SU-DHL-6 (cell line): ENCODE measurements at regions not wholly inside any gene's neighbourhood (a gene's known extent, or its start where the extent isn't known, plus 50 kb on each side); places are given as distances from the start of the nearest gene placed in this dataset.

Experiments
- H2AFZ ChIP-seq: fragments of 200-600 bp; sonication (generic); 2 replicates; pipeline ENCODE4 v1.6.1; 2014; ENCODE audit warnings: low read depth, mild to moderate bottlenecking, moderate library complexity, mixed read lengths, antibody characterized with exemption, low read length; ENCODE audit not compliant: severe bottlenecking
- H3F3A ChIP-seq: fragments of 200-600 bp; shearing (Covaris generic); 2 replicates; pipeline ENCODE4 v1.6.0; 2016; ENCODE audit warnings: antibody characterized with exemption, mild to moderate bottlenecking; ENCODE audit not compliant: insufficient read depth
- H3K27ac ChIP-seq: fragments of 200-600 bp; sonication (generic); 2 replicates; pipeline ENCODE4 v1.5.1; 2016; ENCODE audit warnings: low read depth, mild to moderate bottlenecking, low read length, moderate library complexity, mixed read lengths
- H3K27me3 ChIP-seq: fragments of 200-600 bp; sonication (generic), shearing (Covaris generic); 2 replicates; pipeline ENCODE4 v1.6.0; 2014; ENCODE audit warnings: mild to moderate bottlenecking, low read length
- H3K36me3 ChIP-seq: fragments of 200-600 bp; sonication (generic); 2 replicates; pipeline ENCODE4 v1.6.1; 2014; ENCODE audit warnings: mild to moderate bottlenecking, low read length, mixed read lengths
- H3K4me2 ChIP-seq: fragments of 300-600, 200-600 bp; shearing (Covaris generic), sonication (generic); 2 replicates; pipeline ENCODE4 v1.6.0; 2014; ENCODE audit warnings: low read length, low read depth, mild to moderate bottlenecking; ENCODE audit not compliant: poor library complexity, severe bottlenecking
- H3K4me3 ChIP-seq: fragments of 200-600 bp; sonication (generic); 2 replicates; pipeline ENCODE4 v1.5.1; 2014; ENCODE audit warnings: antibody characterized with exemption, low read length, mild to moderate bottlenecking, mixed read lengths; ENCODE audit not compliant: insufficient read depth, poor library complexity, severe bottlenecking
- H3K79me2 ChIP-seq: fragments of 200-600 bp; sonication (generic); 2 replicates; pipeline ENCODE4 v1.6.1; 2014; ENCODE audit warnings: mild to moderate bottlenecking, low read length, moderate library complexity; ENCODE audit not compliant: insufficient read depth
- H3K9ac ChIP-seq: fragments of 200-600 bp; sonication (generic); 2 replicates; pipeline ENCODE4 v1.7.0; 2014; ENCODE audit warnings: mild to moderate bottlenecking, low read length
- H3K9me2 ChIP-seq: fragments of 200-600 bp; sonication (generic); replicated peaks from 2 replicates; pipeline ENCODE4 v1.6.1; 2014; ENCODE audit warnings: low read length; ENCODE audit not compliant: insufficient read depth
- H3K9me3 ChIP-seq: fragments of 200-600 bp; sonication (generic); 2 replicates; pipeline ENCODE4 v1.6.1; 2014; ENCODE audit warnings: low read length, mixed read lengths; ENCODE audit not compliant: insufficient read depth
- H4K20me1 ChIP-seq: fragments of 200-600 bp; sonication (generic); 2 replicates; pipeline ENCODE4 v1.6.1; 2014; ENCODE audit warnings: low read depth, mild to moderate bottlenecking, antibody characterized with exemption, low read length, moderate library complexity, mixed read lengths
- CTCF ChIP-seq: fragments of 200-600 bp; sonication (generic); IDR thresholded peaks from one replicate; pipeline ENCODE4 v1.5.1; 2017; ENCODE audit warnings: antibody characterized with exemption, mild to moderate bottlenecking, low read length, moderate library complexity; ENCODE audit not compliant: insufficient read depth, poor library complexity, severe bottlenecking
- EZH2phosphoT487 ChIP-seq: fragments of 200-600 bp; sonication (generic), shearing (Covaris generic); conservative IDR thresholded peaks from 2 replicates; pipeline ENCODE4 v1.6.1; 2018; ENCODE audit warnings: mild to moderate bottlenecking, antibody characterized with exemption, low read length, moderate library complexity, mixed read lengths

GRCh38 chr5:92527311-92528078, 1053.5 kb downstream of the NR2F1-AS1 start:
- H2AFZ ChIP-seq = no peak overlapping the region
- H4K20me1 ChIP-seq = no peaks in the 10 kb centered on the region
- no peak overlapping the region for H3K27ac ChIP-seq
- H3K36me3 ChIP-seq = no peaks in the 10 kb centered on the region
- no peaks in the 10 kb centered on the region for H3K79me2 ChIP-seq
- no peak overlapping the region for H3K9ac ChIP-seq
- no peaks in the 10 kb centered on the region for H3K9me3 ChIP-seq
- no peaks in the 10 kb centered on the region for H3F3A ChIP-seq
- H3K9me2 ChIP-seq = no peaks in the 10 kb centered on the region
- no peak overlapping the region for H3K4me3 ChIP-seq
- no peak overlapping the region for H3K4me2 ChIP-seq
- TF ChIP-seq EZH2phosphoT487 (no peak), CTCF (no peak)
- no peaks in the 10 kb centered on the region for H3K27me3 ChIP-seq

GRCh38 chr5:92525131-92525530, 1055.9 kb downstream of the NR2F1-AS1 start:
- H3K9ac ChIP-seq = no peak overlapping the region
- H3K36me3 ChIP-seq = no peaks in the 10 kb centered on the region
- no peaks in the 10 kb centered on the region for H3K9me3 ChIP-seq
- H3K9me2 ChIP-seq = no peaks in the 10 kb centered on the region
- H4K20me1 ChIP-seq = no peaks in the 10 kb centered on the region
- H3K4me2 ChIP-seq = no peak overlapping the region
- no peak overlapping the region for H3K27ac ChIP-seq
- no peak overlapping the region for H3K4me3 ChIP-seq
- TF ChIP-seq CTCF (no peak), EZH2phosphoT487 (no peak)
- no peak overlapping the region for H2AFZ ChIP-seq
- H3F3A ChIP-seq = no peaks in the 10 kb centered on the region
- no peaks in the 10 kb centered on the region for H3K27me3 ChIP-seq
- H3K79me2 ChIP-seq = no peaks in the 10 kb centered on the region

GRCh38 chr5:92519811-92520632, 1061.0 kb downstream of the NR2F1-AS1 start:
- no peak for TF ChIP-seq CTCF
- no peak for TF ChIP-seq EZH2phosphoT487
- H3K9ac ChIP-seq = no peak overlapping the region
- H3F3A ChIP-seq = no peaks in the 10 kb centered on the region
- no peak overlapping the region for H3K4me2 ChIP-seq
- no peaks in the 10 kb centered on the region for H3K27me3 ChIP-seq
- H3K4me3 ChIP-seq = no peak overlapping the region
- H3K9me2 ChIP-seq = no peaks in the 10 kb centered on the region
- no peaks in the 10 kb centered on the region for H3K9me3 ChIP-seq
- H2AFZ ChIP-seq = no peak overlapping the region
- H3K36me3 ChIP-seq = no peaks in the 10 kb centered on the region
- no peaks in the 10 kb centered on the region for H3K79me2 ChIP-seq
- H3K27ac ChIP-seq = no peak overlapping the region
- no peaks in the 10 kb centered on the region for H4K20me1 ChIP-seq
